HepG2 (cell line): ENCODE measurements at regions not wholly inside any gene's neighbourhood (a gene's known extent, or its start where the extent isn't known, plus 50 kb on each side); places are given as distances from the start of the nearest gene placed in this dataset.

Experiments used
- TCF7 ChIP-seq: sonication (generic); IDR thresholded peaks from 2 replicates; pipeline ENCODE4 v1.6.1; 2016; ENCODE audit warnings: antibody characterized with exemption, low read depth
- TFE3 ChIP-seq: IDR thresholded peaks from 2 replicates; pipeline ENCODE4 v1.6.1; 2016
- TF ChIP-seq, protein P1 (sequence below): sonication (generic); formaldehyde crosslinking; IDR thresholded peaks from 2 replicates; pipeline ENCODE4 v1.4.0; 2020; ENCODE audit warnings: missing genetic modification reagents

GRCh38 chr5:54702470-54702869 is 184.9 kb downstream of the SNX18 start:
- TF ChIP-seq TCF7 (no peak), TFE3 (CRISPR knock-in tag) (no peak)
- TF ChIP-seq, protein P1, sequence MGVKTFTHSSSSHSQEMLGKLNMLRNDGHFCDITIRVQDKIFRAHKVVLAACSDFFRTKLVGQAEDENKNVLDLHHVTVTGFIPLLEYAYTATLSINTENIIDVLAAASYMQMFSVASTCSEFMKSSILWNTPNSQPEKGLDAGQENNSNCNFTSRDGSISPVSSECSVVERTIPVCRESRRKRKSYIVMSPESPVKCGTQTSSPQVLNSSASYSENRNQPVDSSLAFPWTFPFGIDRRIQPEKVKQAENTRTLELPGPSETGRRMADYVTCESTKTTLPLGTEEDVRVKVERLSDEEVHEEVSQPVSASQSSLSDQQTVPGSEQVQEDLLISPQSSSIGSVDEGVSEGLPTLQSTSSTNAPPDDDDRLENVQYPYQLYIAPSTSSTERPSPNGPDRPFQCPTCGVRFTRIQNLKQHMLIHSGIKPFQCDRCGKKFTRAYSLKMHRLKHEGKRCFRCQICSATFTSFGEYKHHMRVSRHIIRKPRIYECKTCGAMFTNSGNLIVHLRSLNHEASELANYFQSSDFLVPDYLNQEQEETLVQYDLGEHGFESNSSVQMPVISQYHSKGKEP (CRISPR knock-in tag): no peak
